Stimulated activated CD8-positive, alpha-beta memory T cell treated with anti-CD3 and anti-CD28 coated beads, Interleukin-7, amount 100 ng/mL, for 1 hour (primary cell): ENCODE measurements at regions not wholly inside any gene's neighbourhood (a gene's known extent, or its start where the extent isn't known, plus 50 kb on each side); places are given as distances from the start of the nearest gene placed in this dataset.

Source experiments
- DNase-seq, 2 donors: peaks; one replicate each; pipeline ENCODE4 v3.0.0-alpha.2; 2020; ENCODE audit warnings: low read depth in 2 of 2

- no peak for DNase-seq
These were observed 116.9 kb downstream of the POLR2M start for GRCh38 chr15:57823325-57823882.

GRCh38 chr15:57824186-57824585 lies 117.7 kb downstream of the POLR2M start:
- DNase-seq: no peak

- DNase-seq: no peak
These were observed 120.5 kb downstream of the POLR2M start for GRCh38 chr15:57827021-57827420.

DNA sequence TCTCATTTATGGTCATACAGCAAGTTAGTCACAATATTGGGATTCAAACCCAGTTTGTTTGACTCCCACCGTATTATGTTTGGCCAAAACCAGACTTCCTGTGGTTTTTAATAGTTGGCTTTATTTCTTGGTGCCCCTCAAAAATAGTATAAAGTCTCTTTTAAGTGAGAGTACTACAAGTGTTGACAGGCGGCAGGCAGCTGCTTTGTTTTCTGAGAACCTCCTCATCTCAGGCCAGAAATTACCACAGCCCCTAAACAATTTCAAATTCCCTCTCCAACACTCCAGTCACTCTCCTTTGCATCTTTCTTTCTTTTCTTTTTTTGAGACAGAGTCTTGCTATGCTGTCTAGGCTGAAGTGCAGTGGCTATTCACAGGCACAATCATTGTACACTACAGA lies 121.5 kb downstream of the POLR2M start:
- no peak for DNase-seq

DNA sequence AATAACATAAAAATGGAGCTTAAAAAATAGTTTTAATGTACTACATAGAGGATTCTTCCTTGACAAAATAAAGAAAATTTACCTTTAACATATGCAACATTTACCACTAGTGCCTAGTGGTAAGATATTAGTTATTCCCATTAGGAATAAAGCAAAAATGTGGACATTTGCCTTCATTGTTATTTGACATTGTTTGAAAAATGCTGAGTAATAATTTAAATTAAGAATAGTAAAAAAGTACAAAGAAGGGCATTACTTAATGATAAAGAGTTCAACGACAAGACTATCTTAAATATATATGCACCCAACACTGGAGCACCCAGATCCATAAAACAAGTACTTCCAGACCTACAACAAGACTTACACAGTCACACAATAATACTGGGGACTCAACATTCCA lies 125.7 kb downstream of the POLR2M start:
- DNase-seq: no peak

GRCh38 chr15:57835119-57835518 lies 128.6 kb downstream of the POLR2M start:
- DNase-seq: no peak

- DNase-seq: no peak
These were observed 142.8 kb downstream of the POLR2M start for GRCh38 chr15:57849317-57849716.

- DNase-seq: no peak
These were observed 148.0 kb downstream of the POLR2M start for GRCh38 chr15:57854531-57854930.

GRCh38 chr15:57857871-57858270 lies 151.4 kb downstream of the POLR2M start:
- DNase-seq: no peak

DNA sequence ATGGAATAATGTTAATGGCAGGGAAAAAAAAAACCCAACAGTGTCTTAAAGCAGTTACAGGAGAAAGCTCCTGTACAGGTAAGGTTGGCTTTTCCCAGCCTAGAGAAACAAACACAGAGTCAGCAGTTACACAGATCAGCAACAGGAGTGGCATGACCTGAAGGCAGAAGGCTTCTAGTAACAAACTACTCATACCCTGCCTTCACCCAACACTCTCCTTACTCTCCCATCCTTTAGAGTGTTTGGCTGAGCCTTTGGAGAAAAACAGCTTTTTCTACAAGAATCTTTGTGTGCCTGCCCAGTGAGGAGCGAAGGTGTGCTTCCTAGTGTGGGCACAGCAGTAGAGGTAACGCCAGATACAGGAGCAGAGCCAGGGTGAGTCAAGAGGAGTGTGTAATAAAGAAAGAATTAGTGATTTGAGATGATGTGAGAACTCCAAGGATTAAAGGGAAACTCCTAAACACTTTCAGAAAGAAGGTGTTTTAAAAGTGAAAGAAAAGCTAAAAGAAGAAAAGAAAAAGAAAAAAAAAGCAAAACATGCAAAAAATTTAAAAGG lies 152.7 kb downstream of the POLR2M start:
- no peak for DNase-seq

- DNase-seq: no peak
These were observed 154.6 kb downstream of the POLR2M start for GRCh38 chr15:57861034-57861638.

- no peak for DNase-seq
These were observed 155.5 kb downstream of the POLR2M start for GRCh38 chr15:57861815-57862586.

GRCh38 chr15:57862761-57863160 lies 156.2 kb downstream of the POLR2M start:
- DNase-seq: no peak

DNA sequence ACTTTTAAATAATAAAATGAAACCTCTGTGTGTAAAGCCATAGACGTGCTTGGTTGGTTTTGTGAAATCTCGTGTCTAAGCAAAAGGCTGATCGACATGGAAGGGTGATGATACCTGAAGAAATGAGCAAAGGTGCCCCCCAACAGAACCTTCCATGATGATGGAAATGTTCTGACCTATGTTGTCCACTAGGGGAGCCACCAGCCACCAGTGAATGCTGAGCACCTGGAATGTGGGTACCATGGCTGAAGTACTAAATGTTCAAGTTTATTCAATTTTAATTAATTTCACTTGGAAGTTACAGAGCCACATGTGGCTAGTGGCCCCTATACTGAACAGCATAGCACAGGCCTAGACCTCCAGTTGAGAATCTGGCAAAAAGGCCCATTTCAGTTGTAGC lies 158.8 kb downstream of the POLR2M start:
- no peak for DNase-seq

DNA sequence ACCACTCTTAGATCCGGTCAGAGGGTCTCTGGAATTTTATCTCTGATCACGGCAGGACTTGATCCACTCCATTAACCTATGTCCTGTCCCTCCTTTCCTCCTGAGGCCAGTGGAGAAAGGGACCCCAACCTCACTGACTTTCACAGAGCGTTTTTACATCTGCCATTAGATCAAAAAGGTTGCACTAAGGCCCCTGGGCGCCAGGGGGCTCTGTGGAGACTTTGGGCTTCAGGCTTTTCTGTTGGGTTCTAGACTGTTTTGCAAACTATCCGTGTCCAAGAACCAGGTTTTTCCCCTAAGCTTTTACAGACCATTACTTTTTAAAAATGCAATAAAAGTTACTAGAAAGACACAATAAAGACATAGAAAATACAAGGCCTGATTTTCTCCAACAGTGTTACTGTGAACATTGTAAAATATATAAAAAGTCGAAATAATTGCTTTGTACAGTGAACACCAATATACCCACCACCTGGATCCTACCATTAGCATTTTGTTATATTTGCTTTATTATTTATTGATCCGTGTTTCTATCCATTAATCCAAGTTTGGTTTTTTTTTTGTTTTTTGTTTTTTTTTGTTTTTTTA lies 159.7 kb downstream of the POLR2M start:
- peak in 1 of 2 donors; percentile 8 for DNase-seq

DNA sequence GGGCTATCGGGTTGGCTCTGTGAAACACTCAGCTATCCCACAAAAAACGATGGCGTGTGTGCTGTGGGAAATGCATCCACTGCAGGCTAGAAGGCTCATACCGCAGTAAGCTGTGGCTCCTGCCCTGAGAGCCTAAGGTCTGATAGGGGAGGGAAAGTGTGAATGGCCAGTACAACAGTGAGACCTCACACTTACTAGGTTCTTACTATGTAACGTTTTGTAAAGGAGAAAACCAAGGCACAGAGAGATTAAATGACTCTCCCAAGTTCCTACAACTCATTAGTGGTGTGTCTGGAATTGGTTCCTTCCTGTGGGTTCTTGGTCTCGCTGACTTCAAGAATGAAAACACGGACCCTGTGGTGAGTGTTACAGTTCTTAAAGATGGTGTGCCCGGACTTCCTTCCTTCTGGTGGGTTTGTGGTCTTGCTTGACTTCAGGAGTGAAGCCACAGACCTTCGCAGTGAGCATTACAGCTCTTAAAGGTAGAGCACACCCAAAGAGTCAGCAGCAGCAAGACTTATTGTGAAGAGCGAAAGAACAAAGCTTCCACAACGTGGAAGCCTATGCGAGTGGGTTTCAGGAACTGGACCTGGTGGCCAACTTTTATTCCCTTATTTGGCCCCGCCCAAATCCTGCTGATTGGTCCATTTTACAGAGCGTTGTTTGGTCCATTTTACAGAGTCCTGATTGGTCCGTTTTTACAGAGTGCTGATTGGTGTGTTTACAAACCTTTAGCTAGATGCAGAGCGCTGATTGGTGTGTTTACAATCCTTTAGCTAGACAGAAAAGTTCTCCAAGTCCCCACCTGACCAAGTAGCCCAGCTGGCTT lies 161.7 kb downstream of the POLR2M start:
- DNase-seq: no peak

DNA sequence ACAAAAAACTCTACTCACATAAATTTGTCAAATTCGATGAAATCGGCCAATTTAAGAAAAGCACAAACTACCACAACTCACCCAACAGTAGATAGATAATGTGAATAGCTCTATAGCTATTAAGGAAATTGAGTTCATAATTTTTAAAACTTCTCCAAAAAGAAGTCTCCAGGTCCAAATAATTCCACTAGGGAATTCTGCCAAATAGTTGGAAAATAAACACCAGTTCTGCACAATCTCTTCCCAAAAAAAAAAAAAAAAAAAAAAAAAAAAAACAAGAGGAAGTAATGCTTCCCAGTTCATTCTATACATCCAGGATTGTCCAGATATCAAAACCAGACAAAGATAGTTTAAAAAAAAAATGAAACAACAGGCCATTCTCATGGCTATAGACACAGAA lies 164.2 kb downstream of the POLR2M start:
- no peak for DNase-seq

GRCh38 chr15:57872281-57873030 lies 165.9 kb downstream of the POLR2M start:
- DNase-seq: no peak

DNA sequence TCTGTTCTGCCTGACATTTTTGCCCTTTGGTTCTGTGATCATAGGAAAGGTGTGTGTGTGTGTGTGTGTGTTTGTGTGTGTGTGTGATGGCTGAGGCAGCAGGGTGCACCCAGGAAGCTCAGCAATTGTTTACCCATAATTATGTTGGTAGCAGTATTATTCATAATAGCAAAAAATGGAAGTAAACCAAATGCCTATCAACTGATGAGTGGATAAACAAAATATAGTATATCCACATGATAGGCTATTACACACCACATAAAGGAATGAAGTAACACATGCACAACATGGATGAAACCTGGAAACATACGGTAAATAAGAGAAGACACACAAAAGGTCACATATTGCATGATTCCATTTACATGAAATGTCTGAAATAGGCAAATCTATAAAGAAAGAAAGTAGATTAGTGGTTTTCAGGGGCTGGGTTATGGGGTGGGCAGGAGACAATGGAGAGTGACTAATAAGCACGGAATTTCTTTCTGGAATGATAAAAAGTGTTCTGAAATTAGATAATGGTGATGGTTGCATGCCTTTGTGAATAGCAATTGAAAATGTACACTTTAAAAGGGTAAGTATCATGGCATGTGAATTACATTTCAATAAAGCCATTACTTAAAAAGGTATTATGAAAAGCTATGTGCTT lies 167.2 kb downstream of the POLR2M start:
- no peak for DNase-seq

GRCh38 chr15:57875347-57875746 lies 168.8 kb downstream of the POLR2M start:
- DNase-seq: no peak
